ENCODE measurements at regions not wholly inside any gene's neighbourhood (a gene's known extent, or its start where the extent isn't known, plus 50 kb on each side); places are given as distances from the start of the nearest gene placed in this dataset.

DNA sequence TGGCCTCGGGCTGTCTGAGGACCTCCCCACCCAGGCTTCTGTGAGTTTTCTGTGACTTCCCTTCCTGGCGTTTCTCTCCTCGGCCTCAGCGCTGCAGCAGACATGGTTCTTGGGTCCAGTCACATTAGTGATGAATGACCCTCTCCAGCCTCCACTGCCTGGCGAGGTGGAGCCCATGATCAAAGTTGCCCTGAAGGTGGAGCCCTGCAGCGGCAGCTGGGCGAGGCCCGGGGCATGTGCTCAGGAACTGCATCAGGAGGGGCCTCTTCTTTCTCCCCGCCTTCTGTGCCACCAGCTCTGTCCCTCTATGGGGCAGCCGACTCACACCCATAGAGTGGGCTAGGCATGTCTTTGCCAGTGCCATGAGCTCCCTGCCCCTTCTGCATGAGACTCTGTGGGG, 1079.7 kb downstream of the TBC1D22A start:
- ChIA-PET POLR2A (ENCODE audit: unreplicated experiment) (no interaction called here), CTCF (no interaction called here)
- WGBS, 2 experiments (ENCODE audit: extremely low coverage in 2 of 2, insufficient read length in 1 of 2): 47% methylated on average over 2 of the region's 10 CpGs; no CpG with 5 or more reads in 1 of the 2 experiments
- no peak overlapping the region for H3K56ac ChIP-seq (ENCODE audit: extremely low read depth, insufficient read depth, low read length)
- H3K18ac ChIP-seq (ENCODE audit: low read depth, low read length): no peak overlapping the region
- DNase-seq (no peak), ATAC-seq (ENCODE audit: low read depth) (no peak)
- H3K14ac ChIP-seq (replicated peaks; ENCODE audit: low read depth, low read length): no peak overlapping the region
- H3K9ac ChIP-seq (ENCODE audit: low read depth, low read length): no peak overlapping the region
- no peaks in the 10 kb centered on the region for H3K27me3 ChIP-seq (ENCODE audit: control insufficient read depth, insufficient read depth, low read length)
- H3K4me1 ChIP-seq (ENCODE audit: control insufficient read depth, insufficient read depth, low read length): no peaks in the 10 kb centered on the region
- no peak overlapping the region for H3K4ac ChIP-seq (ENCODE audit: low read depth, low read length)
- no peak overlapping the region for H4K91ac ChIP-seq (ENCODE audit: insufficient read depth, low read depth, low read length)
- no peak overlapping the region for H2BK20ac ChIP-seq (ENCODE audit: low read depth, low read length)
- H4K5ac ChIP-seq (ENCODE audit: low read depth, low read length): no peak overlapping the region
- H2BK5ac ChIP-seq (ENCODE audit: low read depth, low read length, poor library complexity, severe bottlenecking): no peak overlapping the region
- H2AK5ac ChIP-seq (ENCODE audit: low read depth, low read length): no peak overlapping the region
- intact Hi-C loops (cut with micrococcal nuclease) (no loop called here), in situ Hi-C loops (cut with MboI; ENCODE audit: low sequenced_read_pairs) (no loop called here), dilution Hi-C loops (cut with HindIII; ENCODE audit: low sequenced_read_pairs, unreplicated experiment) (no loop called here)
- H2BK15ac ChIP-seq (ENCODE audit: low read depth, low read length): no peak overlapping the region
- no peak overlapping the region for H3K4me3 ChIP-seq (ENCODE audit: insufficient read depth, low read depth, low read length)
- peaks cover 44% of the 10 kb centered on the region for H3K9me3 ChIP-seq (ENCODE audit: control insufficient read depth, insufficient read depth, low read length)
- H2AK9ac ChIP-seq (replicated peaks; ENCODE audit: low read depth, low read length, poor library complexity): no peak overlapping the region
- H3K36me3 ChIP-seq (ENCODE audit: control insufficient read depth, insufficient read depth, low read length): no peaks in the 10 kb centered on the region
- H2BK120ac ChIP-seq (ENCODE audit: low read depth, low read length): no peak overlapping the region
- TF ChIP-seq MAZ (IDR thresholded peaks at IDR 0.05; ENCODE audit: borderline replicate concordance, low read depth, low read length) (no peak), CEBPB (IDR thresholded peaks at IDR 0.05; ENCODE audit: low read depth, low read length) (no peak), MXI1 (IDR thresholded peaks at IDR 0.05; ENCODE audit: borderline replicate concordance, low read depth, low read length) (no peak), MAFK (IDR thresholded peaks at IDR 0.05; ENCODE audit: low read depth, low read length) (no peak), NFE2L2 (IDR thresholded peaks at IDR 0.05; ENCODE audit: low read depth, low read length) (no peak), RAD21 (IDR thresholded peaks at IDR 0.05; ENCODE audit: low read length) (no peak), RFX5 (IDR thresholded peaks at IDR 0.05; ENCODE audit: low read depth, low read length) (no peak), SMC3 (IDR thresholded peaks at IDR 0.05; ENCODE audit: low read depth, low read length) (no peak)
- H2AFZ ChIP-seq (replicated peaks; ENCODE audit: low read length, poor library complexity): no peak overlapping the region
- H3K79me1 ChIP-seq (ENCODE audit: low read depth in 1 of 2, low read length in 2 of 2): no peaks in the 10 kb centered on the region
- no peaks in the 10 kb centered on the region for H3K9me1 ChIP-seq (ENCODE audit: insufficient read depth, low read length)
- no peak overlapping the region for H3K4me2 ChIP-seq (ENCODE audit: low read depth, low read length)
- no peak overlapping the region for H3K27ac ChIP-seq (ENCODE audit: insufficient read depth, low read length)
- no peaks in the 10 kb centered on the region for H4K20me1 ChIP-seq (ENCODE audit: insufficient read depth, low read length)
- no peak overlapping the region for H4K8ac ChIP-seq (ENCODE audit: low read depth in 2 of 2, low read length in 2 of 2)
- BruUV-seq (replicated peaks): no TSS peak
- no peak overlapping the region for H3K23ac ChIP-seq (ENCODE audit: low read depth, low read length)

Measured in IMR-90 (cell line).